GM12878 (cell line): ENCODE measurements at regions not wholly inside any gene's neighbourhood (a gene's known extent, or its start where the extent isn't known, plus 50 kb on each side); places are given as distances from the start of the nearest gene placed in this dataset.

Experiments
- ATAC-seq: fragments of 200-7000 bp; cut with Tn5 transposase; 3 replicates; pipeline ENCODE4 v1.9.1; 2020; ENCODE audit warnings: mild to moderate bottlenecking, moderate library complexity
- BruUV-seq: library from RNA; stranded (reverse); fragments of 400-500 nt; replicated peaks from 2 replicates; lab custom pipeline; 2021; lab: Mats Ljungman, UMichigan
- CTCF ChIA-PET: fragments of 300-600 bp; sonication (Branson Sonifier 250); formaldehyde crosslinking; extraction: SDS; loops from one replicate; lab custom pipeline; 2021; ENCODE audit warnings: inconsistent platforms; lab: Yijun Ruan, JAX
- POLR2A ChIA-PET: fragments of 350-600 bp; formaldehyde crosslinking; extraction: SDS; loops from one replicate; lab custom pipeline; 2021; ENCODE audit warnings: inconsistent platforms; lab: Charles Lee
- RAD21 ChIA-PET: fragments of 300-600 bp; sonication (Branson Sonifier 250); formaldehyde crosslinking; loops from one replicate; lab custom pipeline; 2023; ENCODE audit warnings: antibody characterized with exemption; ENCODE audit not compliant: unreplicated experiment; lab: Charles Lee
- SMC1A ChIA-PET: fragments of 300-600 bp; sonication (Branson Sonifier 250); formaldehyde crosslinking; loops from one replicate; lab custom pipeline; 2023; ENCODE audit not compliant: unreplicated experiment, uncharacterized antibody; lab: Charles Lee
- DNase-seq: peaks from one replicate; pipeline ENCODE4 v3.0.0-alpha.2; 2011; ENCODE audit warnings: low read depth, low spot score
- FAIRE-seq: peaks from 3 replicates; lab custom pipeline; 2011; peaks lifted over from hg19 to GRCh38; lab: Jason Lieb, UNC
- H2AFZ ChIP-seq: 2 replicates; pipeline ENCODE4 v1.6.0; 2011; ENCODE audit warnings: low read depth, low read length, control low read depth; ENCODE audit not compliant: control insufficient read depth
- H3K27ac ChIP-seq: 2 replicates; pipeline ENCODE4 v1.5.1; 2011; ENCODE audit warnings: control low read depth; ENCODE audit not compliant: control insufficient read depth, insufficient read depth
- H3K27me3 ChIP-seq, 2 experiments: replicated peaks in 1 of 2; 2 replicates each; pipeline versions ENCODE4 v1.6.0 to v1.6.1; 2011; ENCODE audit warnings: low read length in 1 of 2; ENCODE audit not compliant: control insufficient read depth in 2 of 2, insufficient read depth in 2 of 2
- H3K36me3 ChIP-seq, 2 experiments: 2 replicates each; pipeline ENCODE4 v1.5.1; 2011; ENCODE audit warnings: low read length in 1 of 2; ENCODE audit not compliant: control insufficient read depth in 2 of 2, insufficient read depth in 2 of 2
- H3K4me1 ChIP-seq: 2 replicates; pipeline ENCODE4 v1.6.1; 2011; ENCODE audit warnings: mild to moderate bottlenecking, low read length, moderate library complexity, mixed read lengths; ENCODE audit not compliant: control insufficient read depth, insufficient read depth
- H3K4me2 ChIP-seq: 2 replicates; pipeline ENCODE4 v1.6.0; 2011; ENCODE audit warnings: control low read depth; ENCODE audit not compliant: control insufficient read depth, insufficient read depth
- H3K4me3 ChIP-seq: fragments of 200-600 bp; sonication (generic); 2 replicates; pipeline ENCODE4 v1.5.1; 2016
- H3K79me2 ChIP-seq: 2 replicates; pipeline ENCODE4 v1.6.0; 2011; ENCODE audit warnings: low read length; ENCODE audit not compliant: control insufficient read depth, insufficient read depth
- H3K9ac ChIP-seq: 2 replicates; pipeline ENCODE4 v1.8.0; 2011; ENCODE audit warnings: low read length, control low read depth, mixed read lengths; ENCODE audit not compliant: control insufficient read depth, insufficient read depth
- H3K9me3 ChIP-seq: replicated peaks from 3 replicates; pipeline ENCODE4 v1.5.1; 2011; ENCODE audit warnings: mild to moderate bottlenecking, low read length; ENCODE audit not compliant: control insufficient read depth, insufficient read depth
- H4K20me1 ChIP-seq: 2 replicates; pipeline ENCODE4 v1.6.0; 2011; ENCODE audit not compliant: control insufficient read depth, insufficient read depth
- BCL3 ChIP-seq: IDR thresholded peaks from 2 replicates; pipeline ENCODE4 v1.6.1; 2011; ENCODE audit warnings: borderline replicate concordance, low read depth, mild to moderate bottlenecking, moderate library complexity, low read length; ENCODE audit not compliant: insufficient read depth, poor library complexity, severe bottlenecking
- CBX3 ChIP-seq: fragments of 200-600 bp; sonication (generic); IDR thresholded peaks from 2 replicates; pipeline ENCODE4 v1.6.1; 2016; ENCODE audit warnings: low read depth, borderline replicate concordance
- CHD1 ChIP-seq: IDR thresholded peaks from 2 replicates; pipeline ENCODE4 v1.6.1; 2012; ENCODE audit warnings: low read depth, low read length, improper control_type of control experiment
- IRF5 ChIP-seq: fragments of 450-650 bp; IDR thresholded peaks from 2 replicates; pipeline ENCODE4 v1.6.1; 2017; ENCODE audit warnings: borderline replicate concordance
- MEF2A ChIP-seq: IDR thresholded peaks from 2 replicates; pipeline ENCODE4 v1.6.1; 2011; ENCODE audit warnings: low read depth, mild to moderate bottlenecking, low read length, moderate library complexity; ENCODE audit not compliant: insufficient read depth
- MTA2 ChIP-seq: fragments of 450-650 bp; IDR thresholded peaks from 2 replicates; pipeline ENCODE4 v1.6.1; 2016; ENCODE audit warnings: low read depth, mild to moderate bottlenecking, moderate library complexity
- NFIC ChIP-seq: IDR thresholded peaks from 2 replicates; pipeline ENCODE4 v1.6.1; 2012; ENCODE audit warnings: low read depth, mild to moderate bottlenecking, inconsistent platforms, low read length, moderate library complexity
- NFYA ChIP-seq: IDR thresholded peaks from 2 replicates; pipeline ENCODE4 v1.6.1; 2011; ENCODE audit warnings: low read depth, mild to moderate bottlenecking, low read length, improper control_type of control experiment, borderline replicate concordance
- PAX8 ChIP-seq: fragments of 450-650 bp; IDR thresholded peaks from 2 replicates; pipeline ENCODE4 v1.6.1; 2017; ENCODE audit warnings: mild to moderate bottlenecking, moderate library complexity
- RAD21 ChIP-seq: IDR thresholded peaks from 2 replicates; pipeline ENCODE4 v1.6.1; 2011; ENCODE audit warnings: mild to moderate bottlenecking, low read depth, low read length, moderate library complexity; ENCODE audit not compliant: insufficient read depth
- ZSCAN29 ChIP-seq: fragments of 450-650 bp; IDR thresholded peaks from 2 replicates; pipeline ENCODE4 v1.6.1; 2017; ENCODE audit warnings: mild to moderate bottlenecking, moderate library complexity
- WGBS: methylation state at CpG from one replicate; pipeline ENCODE4 v1.1.6; 2016; ENCODE audit warnings: low lambda C conversion rate; ENCODE audit not compliant: insufficient replicate concordance, insufficient coverage; ENCODE audit errors: missing lambda C conversion rate; 5-methylcytosine and 5-hydroxymethylcytosine counted together
- in situ Hi-C: fragments of 300-500 bp; cut with MboI; formaldehyde crosslinking; loops from 9 replicates; pipeline ENCODE4 v1.14.3; 2018; ENCODE audit warnings: mixed read lengths
- intact Hi-C: fragments of 100-400 bp; cut with micrococcal nuclease; formaldehyde crosslinking; loops from one replicate; pipeline ENCODE4 v1.14.2; 2022; ENCODE audit not compliant: unreplicated experiment

GRCh38 chr2:42109959-42110640, 59.1 kb upstream of the EML4 start:
- Histone ChIP-seq H3K27me3 (no peaks in the 10 kb centered on the region), H3K4me2 (peak overlapping the region; percentile 36), H3K79me2 (no peaks in the 10 kb centered on the region; the same call in 1 of the 2 replicates)
- POLR2A ChIA-PET, result interaction anchor here (0.7 kb wide), 1 partner anchor 57 kb away, joined by 3 read pairs; no protein-coding TSS in a partner anchor
- BruUV-seq, result no TSS peak
- in situ Hi-C loops, result no loop called here
- DNase-seq, result no peak
- no peak for TF ChIP-seq RAD21
- TF ChIP-seq, all 136 proteins: peak for 0
- WGBS, result 82% methylated on average over 7 of the region's 7 CpGs
- ATAC-seq (no peak), FAIRE-seq (no peak)
- ChIA-PET SMC1A (interaction anchor here (1.3 to 2.1 kb wide), 4 partner anchors 8 to 61 kb away, joined by 3 to 6 read pairs (median 5); no protein-coding TSS in a partner anchor), CTCF (no interaction called here), RAD21 (interaction anchor here (1.1 to 1.5 kb wide), 2 partner anchors 16 to 18 kb away, joined by 3 read pairs; no protein-coding TSS in a partner anchor)
- Histone ChIP-seq H3K9ac (no peak overlapping the region), H3K27ac (no peak overlapping the region; the same call in 1 of the 2 replicates), H3K36me3 (no peaks in the 10 kb centered on the region), H2AFZ (peak overlapping the region; percentile 29; the same call in 1 of the 2 replicates), H3K4me3 (no peak overlapping the region), H3K9me3 (no peaks in the 10 kb centered on the region), H3K4me1 (peaks cover 30% of the 10 kb centered on the region), H4K20me1 (no peaks in the 10 kb centered on the region)
- intact Hi-C loops, result no loop called here

DNA sequence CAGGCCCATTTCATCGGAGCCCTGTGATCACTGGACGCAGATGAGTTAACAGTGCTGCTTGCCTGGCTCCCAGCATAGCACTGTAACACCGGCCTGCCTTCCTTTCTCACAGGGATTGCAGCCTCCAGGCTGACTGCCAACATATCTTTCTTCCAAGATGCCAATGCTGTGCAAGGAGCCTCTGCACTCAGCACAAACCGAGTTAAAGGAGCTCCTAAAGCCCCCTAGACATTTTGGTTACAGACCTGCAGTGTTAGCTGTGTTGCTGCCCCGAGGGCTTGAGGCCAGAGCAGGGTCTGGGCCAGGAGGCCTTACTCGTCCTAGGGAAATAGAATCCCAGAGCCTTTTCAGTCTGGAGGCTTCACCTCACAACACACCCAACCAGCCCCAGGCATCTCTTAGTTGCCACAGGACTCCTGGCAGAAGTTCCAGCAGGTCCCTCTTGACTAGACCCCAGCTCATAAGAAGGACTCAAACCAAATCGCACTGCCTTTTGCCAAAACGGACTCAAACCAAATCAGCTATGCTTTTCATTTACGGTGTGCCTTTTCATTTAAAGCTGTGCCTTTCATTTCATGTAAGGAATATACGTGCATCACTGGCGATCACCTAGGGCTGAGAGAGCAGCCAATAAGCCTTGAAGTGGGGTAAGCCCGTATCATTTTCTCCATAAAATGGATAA, 58.4 kb upstream of the EML4 start:
- no peak overlapping the region; the same call in 1 of the 2 replicates for H3K27ac ChIP-seq
- no peaks in the 10 kb centered on the region for H3K9me3 ChIP-seq
- intact Hi-C loops (no loop called here), in situ Hi-C loops (no loop called here)
- DNase-seq (no peak), FAIRE-seq (no peak), ATAC-seq (no peak)
- WGBS, result 80% methylated on average over 12 of the region's 12 CpGs
- H3K36me3 ChIP-seq, result no peaks in the 10 kb centered on the region
- H3K79me2 ChIP-seq, result no peaks in the 10 kb centered on the region; the same call in 1 of the 2 replicates
- peak overlapping the region; percentile 29; the same call in 1 of the 2 replicates for H2AFZ ChIP-seq
- ChIA-PET CTCF (no interaction called here), SMC1A (interaction anchor here (1.3 to 1.7 kb wide), 2 partner anchors 14 to 17 kb away, joined by 3 to 6 read pairs; no protein-coding TSS in a partner anchor), RAD21 (interaction anchor here (1.5 kb wide), 1 partner anchor 16 kb away, joined by 3 read pairs; no protein-coding TSS in a partner anchor), POLR2A (interaction anchor here (0.5 to 0.7 kb wide), 2 partner anchors 17 to 56 kb away, joined by 3 read pairs; no protein-coding TSS in a partner anchor)
- H4K20me1 ChIP-seq, result no peaks in the 10 kb centered on the region
- H3K4me2 ChIP-seq, result peak overlapping the region; percentile 36; the same call in 1 of the 2 replicates
- BruUV-seq, result no TSS peak
- H3K27me3 ChIP-seq, result no peaks in the 10 kb centered on the region
- H3K9ac ChIP-seq, result no peak overlapping the region
- H3K4me3 ChIP-seq, result no peak overlapping the region
- H3K4me1 ChIP-seq, result peaks cover 26% of the 10 kb centered on the region
- no peak for TF ChIP-seq RAD21
- no peak for TF ChIP-seq CBX3
- TF ChIP-seq NFIC, result no peak
- no peak for TF ChIP-seq ZSCAN29
- TF ChIP-seq BCL3, result no peak
- TF ChIP-seq MTA2, result no peak
- no peak for TF ChIP-seq PAX8
- TF ChIP-seq NFYA, result no peak
- no peak for TF ChIP-seq IRF5
- no peak for TF ChIP-seq CHD1
- no peak for TF ChIP-seq MEF2A
